ENCODE measurements at regions not wholly inside any gene's neighbourhood (a gene's known extent, or its start where the extent isn't known, plus 50 kb on each side); places are given as distances from the start of the nearest gene placed in this dataset.

DNA sequence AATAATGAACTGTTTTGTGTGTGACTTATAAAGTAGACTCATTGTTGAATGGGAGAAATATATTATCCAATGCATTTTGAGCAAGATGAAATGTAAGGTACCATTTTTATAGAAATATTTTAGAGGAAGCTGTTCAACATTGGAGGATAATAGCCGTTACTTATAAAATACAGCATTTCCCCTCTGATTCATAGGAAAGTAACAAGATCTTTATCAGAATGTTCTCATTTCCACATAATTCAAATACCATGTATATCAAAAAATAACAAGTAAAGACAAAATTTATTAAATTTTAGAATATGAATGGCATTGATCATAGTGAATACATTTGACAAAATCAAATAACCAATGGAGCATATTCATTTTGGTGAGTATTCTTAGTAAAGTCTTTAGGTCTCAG lies 346.7 kb upstream of the PTGER4 start:
- TF ChIP-seq, protein P1, sequence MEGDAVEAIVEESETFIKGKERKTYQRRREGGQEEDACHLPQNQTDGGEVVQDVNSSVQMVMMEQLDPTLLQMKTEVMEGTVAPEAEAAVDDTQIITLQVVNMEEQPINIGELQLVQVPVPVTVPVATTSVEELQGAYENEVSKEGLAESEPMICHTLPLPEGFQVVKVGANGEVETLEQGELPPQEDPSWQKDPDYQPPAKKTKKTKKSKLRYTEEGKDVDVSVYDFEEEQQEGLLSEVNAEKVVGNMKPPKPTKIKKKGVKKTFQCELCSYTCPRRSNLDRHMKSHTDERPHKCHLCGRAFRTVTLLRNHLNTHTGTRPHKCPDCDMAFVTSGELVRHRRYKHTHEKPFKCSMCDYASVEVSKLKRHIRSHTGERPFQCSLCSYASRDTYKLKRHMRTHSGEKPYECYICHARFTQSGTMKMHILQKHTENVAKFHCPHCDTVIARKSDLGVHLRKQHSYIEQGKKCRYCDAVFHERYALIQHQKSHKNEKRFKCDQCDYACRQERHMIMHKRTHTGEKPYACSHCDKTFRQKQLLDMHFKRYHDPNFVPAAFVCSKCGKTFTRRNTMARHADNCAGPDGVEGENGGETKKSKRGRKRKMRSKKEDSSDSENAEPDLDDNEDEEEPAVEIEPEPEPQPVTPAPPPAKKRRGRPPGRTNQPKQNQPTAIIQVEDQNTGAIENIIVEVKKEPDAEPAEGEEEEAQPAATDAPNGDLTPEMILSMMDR (conservative IDR thresholded peaks at IDR 0.05), result no peak
- no peak for TF ChIP-seq ZFX (IDR thresholded peaks at IDR 0.05)
